ENCODE measurements at regions not wholly inside any gene's neighbourhood (a gene's known extent, or its start where the extent isn't known, plus 50 kb on each side); places are given as distances from the start of the nearest gene placed in this dataset.

DNA sequence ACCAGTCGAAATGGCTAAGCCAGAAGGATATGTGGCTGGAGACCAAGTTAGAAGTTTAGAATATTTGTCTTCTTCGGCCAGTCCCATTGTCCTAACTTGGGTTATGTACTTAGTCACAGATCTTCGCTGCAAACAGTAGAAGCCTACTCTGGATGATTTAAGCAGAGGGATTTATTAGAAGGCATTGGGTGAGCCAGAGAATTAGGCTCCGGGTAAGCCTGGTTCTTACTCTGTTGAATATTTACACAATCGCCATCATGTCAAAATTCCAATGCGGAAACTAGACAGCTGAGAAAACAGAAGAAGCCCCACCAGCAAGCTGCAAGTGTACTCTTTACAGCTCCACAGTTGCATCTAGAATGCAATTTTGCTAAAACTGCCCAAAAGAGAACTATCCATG, 276.6 kb downstream of the CMPK2 start:
- no peak overlapping the region for H3K4me3 ChIP-seq (ENCODE audit: low read depth, low read length)
- TF ChIP-seq, protein P1, sequence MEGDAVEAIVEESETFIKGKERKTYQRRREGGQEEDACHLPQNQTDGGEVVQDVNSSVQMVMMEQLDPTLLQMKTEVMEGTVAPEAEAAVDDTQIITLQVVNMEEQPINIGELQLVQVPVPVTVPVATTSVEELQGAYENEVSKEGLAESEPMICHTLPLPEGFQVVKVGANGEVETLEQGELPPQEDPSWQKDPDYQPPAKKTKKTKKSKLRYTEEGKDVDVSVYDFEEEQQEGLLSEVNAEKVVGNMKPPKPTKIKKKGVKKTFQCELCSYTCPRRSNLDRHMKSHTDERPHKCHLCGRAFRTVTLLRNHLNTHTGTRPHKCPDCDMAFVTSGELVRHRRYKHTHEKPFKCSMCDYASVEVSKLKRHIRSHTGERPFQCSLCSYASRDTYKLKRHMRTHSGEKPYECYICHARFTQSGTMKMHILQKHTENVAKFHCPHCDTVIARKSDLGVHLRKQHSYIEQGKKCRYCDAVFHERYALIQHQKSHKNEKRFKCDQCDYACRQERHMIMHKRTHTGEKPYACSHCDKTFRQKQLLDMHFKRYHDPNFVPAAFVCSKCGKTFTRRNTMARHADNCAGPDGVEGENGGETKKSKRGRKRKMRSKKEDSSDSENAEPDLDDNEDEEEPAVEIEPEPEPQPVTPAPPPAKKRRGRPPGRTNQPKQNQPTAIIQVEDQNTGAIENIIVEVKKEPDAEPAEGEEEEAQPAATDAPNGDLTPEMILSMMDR (IDR thresholded peaks at IDR 0.05; ENCODE audit: low read depth, low read length, missing control alignments): no peak
- DNase-seq (ENCODE audit: low read depth): no peak

DNA sequence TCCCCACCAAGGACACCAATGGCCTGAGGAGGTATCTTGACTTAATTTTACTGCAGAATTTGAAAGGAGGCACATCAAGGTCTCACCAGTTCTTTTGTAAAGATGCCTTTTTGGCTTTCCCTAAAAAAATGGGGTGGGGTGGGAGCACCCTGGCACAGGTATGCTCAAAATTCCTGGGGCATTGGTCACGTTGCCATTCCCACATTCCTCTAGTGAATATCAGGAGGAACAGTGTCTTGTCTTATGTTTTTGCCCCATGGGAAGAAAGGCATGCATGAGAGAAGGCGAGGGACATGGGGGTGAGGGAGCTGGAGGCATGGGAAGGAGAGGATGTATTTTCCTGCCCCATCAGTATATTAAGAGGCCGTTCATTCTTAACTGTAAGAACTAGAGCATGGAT, 275.3 kb downstream of the CMPK2 start:
- TF ChIP-seq, protein P1 (IDR thresholded peaks at IDR 0.05; ENCODE audit: low read depth, low read length, missing control alignments): no peak
- no peak for DNase-seq (ENCODE audit: low read depth)
- no peak overlapping the region for H3K4me3 ChIP-seq (ENCODE audit: low read depth, low read length)

DNA sequence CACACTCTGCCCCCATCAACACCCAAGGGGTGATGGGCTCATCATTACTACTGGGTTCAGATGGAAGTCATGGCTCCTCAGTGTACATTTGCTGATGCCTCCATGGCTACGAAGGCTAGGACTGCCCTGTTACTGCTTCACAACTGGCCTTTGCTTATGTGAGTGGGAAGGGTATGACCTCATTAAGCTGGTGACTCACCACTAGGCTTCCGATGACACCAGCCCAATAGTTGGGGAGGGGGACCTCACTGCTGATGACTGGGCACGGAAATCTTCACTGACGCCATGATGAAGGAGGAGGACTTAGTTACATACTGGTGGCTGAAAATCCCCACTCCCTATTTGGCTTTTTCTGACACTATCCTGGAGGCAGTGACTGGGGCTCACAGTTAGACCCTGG, 263.2 kb downstream of the CMPK2 start:
- TF ChIP-seq, protein P1 (IDR thresholded peaks at IDR 0.05; ENCODE audit: low read depth, low read length, missing control alignments): no peak
- H3K4me3 ChIP-seq (ENCODE audit: low read depth, low read length): no peak overlapping the region
- DNase-seq (ENCODE audit: low read depth): no peak

DNA sequence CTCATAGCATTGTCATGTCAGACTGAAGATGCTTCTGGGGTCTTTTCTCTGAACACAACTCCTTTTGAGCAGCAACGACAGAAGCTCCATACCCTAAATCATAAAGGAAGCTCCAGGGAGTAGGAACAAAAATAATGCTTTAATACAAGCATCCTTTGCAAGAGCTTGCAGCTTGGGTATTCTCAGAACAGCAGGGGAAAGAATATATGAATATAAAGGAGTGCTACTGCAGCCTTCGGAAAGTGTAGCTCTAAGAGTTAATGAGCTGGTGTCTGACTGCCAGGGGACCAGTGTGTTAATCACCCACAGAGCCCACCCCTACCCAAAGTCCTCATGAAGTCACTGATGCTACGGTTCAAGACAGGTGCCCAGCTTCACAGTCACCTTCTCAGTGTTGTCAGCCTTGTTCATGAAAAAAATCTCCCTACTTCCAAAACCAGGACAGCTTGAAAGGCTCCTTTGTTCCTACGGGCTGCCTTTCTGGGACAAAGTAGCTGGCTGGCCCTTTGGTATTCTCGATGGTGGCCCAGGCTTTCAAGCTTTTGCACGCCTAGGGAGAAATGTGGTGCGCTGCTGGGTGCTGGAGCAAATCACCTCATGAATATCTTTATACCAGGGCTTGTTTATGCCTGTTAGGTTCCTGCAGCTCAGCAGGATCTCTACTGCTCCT, 259.7 kb downstream of the CMPK2 start:
- no peak for DNase-seq (ENCODE audit: low read depth)

DNA sequence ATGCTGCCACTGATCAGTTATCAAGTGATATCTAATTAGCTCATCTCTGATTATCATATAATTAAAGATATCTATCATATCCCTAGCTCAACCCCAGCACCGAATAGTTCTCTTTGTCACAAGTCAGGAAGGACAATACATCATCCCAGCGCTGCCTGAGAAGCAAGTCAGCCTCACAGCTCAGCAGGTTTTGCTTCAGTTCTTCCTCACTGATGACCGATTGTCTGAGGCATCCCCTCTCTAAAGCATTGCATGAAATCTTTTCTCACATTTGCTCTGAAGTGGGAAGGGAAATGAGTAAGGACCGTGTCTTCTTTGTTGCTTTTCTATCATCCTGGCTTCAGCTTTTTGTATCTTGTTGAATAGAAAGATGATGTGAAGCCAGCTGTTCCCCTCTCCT, 247.9 kb downstream of the CMPK2 start:
- no peak overlapping the region for H3K4me3 ChIP-seq (ENCODE audit: low read depth, low read length)
- TF ChIP-seq, protein P1 (IDR thresholded peaks at IDR 0.05; ENCODE audit: low read depth, low read length, missing control alignments): no peak
- no peak for DNase-seq (ENCODE audit: low read depth)

More for the DNA sequence above, 259.7 kb downstream of the CMPK2 start:
- TF ChIP-seq, protein P1 (IDR thresholded peaks at IDR 0.05; ENCODE audit: low read depth, low read length, missing control alignments): no peak
- H3K4me3 ChIP-seq (ENCODE audit: low read depth, low read length): no peak overlapping the region

DNA sequence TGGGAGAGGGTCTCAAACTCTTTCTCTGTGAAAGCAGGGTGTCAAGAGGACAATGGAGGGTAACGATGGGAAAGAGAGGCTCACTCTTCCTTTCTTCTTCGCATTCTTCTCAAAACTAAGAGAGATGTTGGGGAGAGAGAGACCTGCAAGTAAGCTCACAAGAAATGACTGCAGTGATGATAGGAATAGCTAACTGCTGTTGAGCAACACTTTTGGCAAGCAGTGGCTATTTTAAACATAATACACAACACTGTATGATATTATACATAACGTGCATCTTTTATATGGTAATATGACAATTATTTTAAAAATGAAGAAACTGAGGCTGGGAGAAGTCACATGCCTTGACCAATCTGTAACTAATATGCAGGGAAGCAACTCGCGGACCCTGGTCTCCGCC, 247.5 kb downstream of the CMPK2 start:
- no peak overlapping the region for H3K4me3 ChIP-seq (ENCODE audit: low read depth, low read length)
- no peak for DNase-seq (ENCODE audit: low read depth)
- TF ChIP-seq, protein P1 (IDR thresholded peaks at IDR 0.05; ENCODE audit: low read depth, low read length, missing control alignments): no peak

DNA sequence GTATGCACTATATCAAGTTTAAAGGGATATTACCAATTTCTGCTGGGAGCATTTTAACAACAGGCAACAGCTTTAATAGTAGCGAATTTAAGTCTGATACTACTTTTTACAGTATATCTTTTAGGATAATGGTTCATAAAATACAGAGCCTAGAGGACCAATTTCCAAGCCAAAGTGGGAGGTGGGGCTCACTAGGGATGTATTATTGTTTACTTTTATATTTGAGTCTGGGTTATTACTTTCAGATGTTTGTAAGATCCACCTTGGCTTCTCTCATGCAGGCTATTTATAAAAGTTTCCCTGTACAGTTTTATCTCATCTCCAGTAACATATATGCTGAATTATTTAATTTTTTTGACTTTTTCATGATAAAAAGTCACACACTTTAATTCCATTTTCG, 242.0 kb downstream of the CMPK2 start:
- TF ChIP-seq, protein P1 (IDR thresholded peaks at IDR 0.05; ENCODE audit: low read depth, low read length, missing control alignments): no peak
- no peak for DNase-seq (ENCODE audit: low read depth)
- H3K4me3 ChIP-seq (ENCODE audit: low read depth, low read length): no peak overlapping the region

All from GM12864 (cell line).